ENCODE measurements at regions not wholly inside any gene's neighbourhood (a gene's known extent, or its start where the extent isn't known, plus 50 kb on each side); places are given as distances from the start of the nearest gene placed in this dataset.

- TF ChIP-seq CTCF (IDR thresholded peaks at IDR 0.05) (no peak), POLR2A (IDR thresholded peaks at IDR 0.05) (no peak)
Observed at GRCh38 chr18:65995206-65995605, 244.4 kb downstream of the CDH7 start.

All from breast epithelium (tissue), 3 donors.